Neural cell (in vitro differentiated cells): ENCODE measurements at regions not wholly inside any gene's neighbourhood (a gene's known extent, or its start where the extent isn't known, plus 50 kb on each side); places are given as distances from the start of the nearest gene placed in this dataset.
"Not testable (repeated sequence)": the region's sequence is repeated elsewhere in the genome, so short reads cannot be mapped to it uniquely, and the experiment has no call there.

Source experiments
- H2AFZ ChIP-seq: fragments of 200-600, 300-800 bp; sonication (generic), shearing (Covaris generic); 2 replicates; pipeline ENCODE4 v1.6.0; 2014; ENCODE audit warnings: low read depth, mild to moderate bottlenecking, antibody characterized with exemption, low read length, moderate library complexity
- H3F3A ChIP-seq: fragments of 200-600 bp; shearing (Covaris generic); 2 replicates; pipeline ENCODE4 v1.6.1; 2016; ENCODE audit warnings: mild to moderate bottlenecking, moderate library complexity, mixed read lengths, antibody characterized with exemption, low read length; ENCODE audit not compliant: insufficient read depth, poor library complexity, severe bottlenecking
- H3K27ac ChIP-seq: fragments of 200-600, 300-800 bp; sonication (generic), shearing (Covaris generic); 2 replicates; pipeline ENCODE4 v1.5.1; 2014; ENCODE audit warnings: mild to moderate bottlenecking, low read length, moderate library complexity
- H3K27me3 ChIP-seq: fragments of 300-800, 200-600 bp; sonication (generic), shearing (Covaris generic); 2 replicates; pipeline ENCODE4 v1.6.0; 2014; ENCODE audit warnings: mild to moderate bottlenecking, low read depth, low read length, moderate library complexity; ENCODE audit not compliant: insufficient read depth
- H3K36me3 ChIP-seq: fragments of 300-800, 200-600 bp; sonication (generic), shearing (Covaris generic); 2 replicates; pipeline ENCODE4 v1.5.1; 2014; ENCODE audit warnings: mild to moderate bottlenecking, antibody characterized with exemption, low read length, moderate library complexity; ENCODE audit not compliant: insufficient read depth
- H3K4me2 ChIP-seq: fragments of 300-800, 200-600 bp; sonication (generic), shearing (Covaris generic); 2 replicates; pipeline ENCODE4 v1.6.0; 2014; ENCODE audit warnings: mild to moderate bottlenecking, low read length
- H3K4me3 ChIP-seq: fragments of 300-800, 200-600 bp; sonication (generic), shearing (Covaris generic); 2 replicates; pipeline ENCODE4 v1.5.1; 2014; ENCODE audit warnings: mild to moderate bottlenecking, low read length, moderate library complexity
- H3K79me2 ChIP-seq: fragments of 200-600 bp; shearing (Covaris generic); replicated peaks from 2 replicates; pipeline ENCODE4 v1.6.0; 2014; ENCODE audit warnings: mild to moderate bottlenecking, low read length, moderate library complexity; ENCODE audit not compliant: insufficient read depth
- H3K9ac ChIP-seq: fragments of 300-800, 200-600 bp; sonication (generic), shearing (Covaris generic); 2 replicates; pipeline ENCODE4 v1.6.1; 2016; ENCODE audit warnings: mild to moderate bottlenecking, low read length, mixed read lengths
- H3K9me2 ChIP-seq: fragments of 200-600 bp; shearing (Covaris generic); 2 replicates; pipeline ENCODE4 v1.6.1; 2016; ENCODE audit warnings: mild to moderate bottlenecking, low read length, mixed read lengths; ENCODE audit not compliant: insufficient read depth
- H3K9me3 ChIP-seq: fragments of 200-600, 300-800 bp; sonication (generic), shearing (Covaris generic); 2 replicates; pipeline ENCODE4 v1.6.1; 2016; ENCODE audit warnings: mild to moderate bottlenecking, mixed run types, low read length, moderate library complexity, mixed read lengths
- H4K20me1 ChIP-seq: fragments of 200-600 bp; shearing (Covaris generic); 2 replicates; pipeline ENCODE4 v1.6.1; 2016; ENCODE audit warnings: mild to moderate bottlenecking, mixed run types; ENCODE audit not compliant: insufficient read depth
- EP300 ChIP-seq: fragments of 450-650 bp; conservative IDR thresholded peaks from 2 replicates; pipeline ENCODE4 v1.6.1; 2014; ENCODE audit warnings: antibody characterized with exemption, mild to moderate bottlenecking, moderate library complexity; ENCODE audit not compliant: poor library complexity, severe bottlenecking
- EZH2 ChIP-seq: fragments of 200-600, 300-800 bp; shearing (Covaris generic), sonication (generic); IDR thresholded peaks from 2 replicates; pipeline ENCODE4 v1.6.1; 2014; ENCODE audit warnings: antibody characterized with exemption, low read length, borderline replicate concordance, mild to moderate bottlenecking; ENCODE audit not compliant: insufficient read depth, poor library complexity, severe bottlenecking
- MXI1 ChIP-seq: fragments of 450-650 bp; conservative IDR thresholded peaks from 2 replicates; pipeline ENCODE4 v1.6.1; 2014; ENCODE audit warnings: antibody characterized with exemption, mild to moderate bottlenecking; ENCODE audit not compliant: poor library complexity, severe bottlenecking
- POLR2AphosphoS5 ChIP-seq: IDR thresholded peaks from 2 replicates; pipeline ENCODE4 v1.6.1; 2012
- RAD21 ChIP-seq: fragments of 450-650 bp; conservative IDR thresholded peaks from 2 replicates; pipeline ENCODE4 v1.6.1; 2014; ENCODE audit warnings: antibody characterized with exemption, mild to moderate bottlenecking, moderate library complexity
- SMC3 ChIP-seq: fragments of 450-650 bp; conservative IDR thresholded peaks from 2 replicates; pipeline ENCODE4 v1.6.1; 2014; ENCODE audit warnings: antibody characterized with exemption, mild to moderate bottlenecking, moderate library complexity; ENCODE audit not compliant: poor library complexity
- TAF1 ChIP-seq: IDR thresholded peaks from 2 replicates; pipeline ENCODE4 v1.6.1; 2012; ENCODE audit warnings: low read depth
- TF ChIP-seq, protein P1 (sequence below): IDR thresholded peaks from 2 replicates; pipeline ENCODE4 v1.6.1; 2012; ENCODE audit warnings: borderline replicate concordance
- TF ChIP-seq, protein P2 (sequence below): fragments of 450-650 bp; IDR thresholded peaks from 2 replicates; pipeline ENCODE4 v1.5.1; 2014; ENCODE audit warnings: antibody characterized with exemption, mild to moderate bottlenecking, moderate library complexity; ENCODE audit not compliant: poor library complexity, severe bottlenecking

DNA sequence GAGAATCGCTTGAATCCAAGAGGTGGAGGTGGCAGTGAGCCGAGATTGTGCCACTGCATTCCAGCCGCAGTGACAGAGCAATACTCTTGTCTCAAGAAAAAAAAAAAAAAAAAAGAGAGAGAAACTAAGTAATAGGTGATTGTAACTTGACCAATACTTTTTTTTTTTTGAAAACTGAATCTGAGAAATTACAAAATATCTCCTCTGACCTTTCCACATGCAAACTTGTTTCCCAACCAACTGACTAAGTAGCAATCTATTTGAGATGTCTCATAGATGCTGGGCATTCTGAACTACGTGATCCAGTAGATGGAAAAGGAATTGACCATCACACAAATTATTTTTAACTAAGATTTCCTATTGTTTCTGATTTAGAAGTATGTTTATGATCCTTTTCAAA is 407.3 kb upstream of the CHORDC1 start:
- H3K27ac ChIP-seq, result no peak overlapping the region
- no peaks in the 10 kb centered on the region for H3K9me3 ChIP-seq
- no peak overlapping the region for H3K4me3 ChIP-seq
- no peaks in the 10 kb centered on the region for H3K36me3 ChIP-seq
- H4K20me1 ChIP-seq, result no peaks in the 10 kb centered on the region
- H3K79me2 ChIP-seq, result no peaks in the 10 kb centered on the region
- no peaks in the 10 kb centered on the region for H3F3A ChIP-seq
- TF ChIP-seq TAF1, result no peak
- TF ChIP-seq MXI1, result no peak
- H3K9me2 ChIP-seq, result no peaks in the 10 kb centered on the region
- H3K27me3 ChIP-seq, result no peaks in the 10 kb centered on the region
- no peak overlapping the region for H3K9ac ChIP-seq
- no peak overlapping the region for H2AFZ ChIP-seq
- no peak overlapping the region for H3K4me2 ChIP-seq

DNA sequence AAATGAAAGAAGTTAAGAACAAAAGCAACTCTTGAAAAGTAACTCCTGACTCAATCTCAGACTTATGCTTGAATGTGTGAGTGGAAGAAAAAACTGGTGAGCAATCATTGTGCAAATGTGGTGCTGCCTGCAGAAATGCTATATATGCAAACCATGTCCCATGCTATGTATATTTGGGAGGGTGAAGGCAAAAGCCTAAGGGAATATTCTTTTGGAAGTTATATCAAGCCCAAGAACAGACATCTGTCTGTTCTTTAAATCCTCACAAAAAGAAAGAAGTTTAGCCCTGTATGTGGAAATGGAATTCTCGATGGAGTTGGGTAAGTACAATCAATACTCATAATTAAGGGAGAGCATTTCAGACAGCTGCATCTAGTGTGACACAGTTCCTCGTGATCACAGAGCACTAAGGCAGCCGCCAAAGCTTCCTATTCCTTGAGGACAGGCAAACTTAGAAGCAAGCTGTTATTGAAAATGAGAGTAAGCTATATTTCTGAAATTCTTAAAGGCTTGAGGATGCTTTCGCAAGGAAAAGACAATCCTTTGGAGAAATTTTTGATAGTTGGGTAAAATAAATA is 406.5 kb upstream of the CHORDC1 start:
- H3K4me2 ChIP-seq, result no peak overlapping the region
- H3K9ac ChIP-seq, result no peak overlapping the region
- no peaks in the 10 kb centered on the region for H3K36me3 ChIP-seq
- no peak overlapping the region for H2AFZ ChIP-seq
- no peaks in the 10 kb centered on the region for H4K20me1 ChIP-seq
- H3K9me2 ChIP-seq, result no peaks in the 10 kb centered on the region
- no peaks in the 10 kb centered on the region for H3K27me3 ChIP-seq
- TF ChIP-seq POLR2AphosphoS5 (no peak), TAF1 (no peak), SMC3 (no peak), RAD21 (no peak), MXI1 (no peak), EZH2 (no peak), EP300 (no peak)
- TF ChIP-seq, protein P1, sequence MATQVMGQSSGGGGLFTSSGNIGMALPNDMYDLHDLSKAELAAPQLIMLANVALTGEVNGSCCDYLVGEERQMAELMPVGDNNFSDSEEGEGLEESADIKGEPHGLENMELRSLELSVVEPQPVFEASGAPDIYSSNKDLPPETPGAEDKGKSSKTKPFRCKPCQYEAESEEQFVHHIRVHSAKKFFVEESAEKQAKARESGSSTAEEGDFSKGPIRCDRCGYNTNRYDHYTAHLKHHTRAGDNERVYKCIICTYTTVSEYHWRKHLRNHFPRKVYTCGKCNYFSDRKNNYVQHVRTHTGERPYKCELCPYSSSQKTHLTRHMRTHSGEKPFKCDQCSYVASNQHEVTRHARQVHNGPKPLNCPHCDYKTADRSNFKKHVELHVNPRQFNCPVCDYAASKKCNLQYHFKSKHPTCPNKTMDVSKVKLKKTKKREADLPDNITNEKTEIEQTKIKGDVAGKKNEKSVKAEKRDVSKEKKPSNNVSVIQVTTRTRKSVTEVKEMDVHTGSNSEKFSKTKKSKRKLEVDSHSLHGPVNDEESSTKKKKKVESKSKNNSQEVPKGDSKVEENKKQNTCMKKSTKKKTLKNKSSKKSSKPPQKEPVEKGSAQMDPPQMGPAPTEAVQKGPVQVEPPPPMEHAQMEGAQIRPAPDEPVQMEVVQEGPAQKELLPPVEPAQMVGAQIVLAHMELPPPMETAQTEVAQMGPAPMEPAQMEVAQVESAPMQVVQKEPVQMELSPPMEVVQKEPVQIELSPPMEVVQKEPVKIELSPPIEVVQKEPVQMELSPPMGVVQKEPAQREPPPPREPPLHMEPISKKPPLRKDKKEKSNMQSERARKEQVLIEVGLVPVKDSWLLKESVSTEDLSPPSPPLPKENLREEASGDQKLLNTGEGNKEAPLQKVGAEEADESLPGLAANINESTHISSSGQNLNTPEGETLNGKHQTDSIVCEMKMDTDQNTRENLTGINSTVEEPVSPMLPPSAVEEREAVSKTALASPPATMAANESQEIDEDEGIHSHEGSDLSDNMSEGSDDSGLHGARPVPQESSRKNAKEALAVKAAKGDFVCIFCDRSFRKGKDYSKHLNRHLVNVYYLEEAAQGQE, result no peak
- TF ChIP-seq, protein P2, sequence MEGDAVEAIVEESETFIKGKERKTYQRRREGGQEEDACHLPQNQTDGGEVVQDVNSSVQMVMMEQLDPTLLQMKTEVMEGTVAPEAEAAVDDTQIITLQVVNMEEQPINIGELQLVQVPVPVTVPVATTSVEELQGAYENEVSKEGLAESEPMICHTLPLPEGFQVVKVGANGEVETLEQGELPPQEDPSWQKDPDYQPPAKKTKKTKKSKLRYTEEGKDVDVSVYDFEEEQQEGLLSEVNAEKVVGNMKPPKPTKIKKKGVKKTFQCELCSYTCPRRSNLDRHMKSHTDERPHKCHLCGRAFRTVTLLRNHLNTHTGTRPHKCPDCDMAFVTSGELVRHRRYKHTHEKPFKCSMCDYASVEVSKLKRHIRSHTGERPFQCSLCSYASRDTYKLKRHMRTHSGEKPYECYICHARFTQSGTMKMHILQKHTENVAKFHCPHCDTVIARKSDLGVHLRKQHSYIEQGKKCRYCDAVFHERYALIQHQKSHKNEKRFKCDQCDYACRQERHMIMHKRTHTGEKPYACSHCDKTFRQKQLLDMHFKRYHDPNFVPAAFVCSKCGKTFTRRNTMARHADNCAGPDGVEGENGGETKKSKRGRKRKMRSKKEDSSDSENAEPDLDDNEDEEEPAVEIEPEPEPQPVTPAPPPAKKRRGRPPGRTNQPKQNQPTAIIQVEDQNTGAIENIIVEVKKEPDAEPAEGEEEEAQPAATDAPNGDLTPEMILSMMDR, result no peak
- H3K79me2 ChIP-seq, result no peaks in the 10 kb centered on the region
- no peaks in the 10 kb centered on the region for H3F3A ChIP-seq
- H3K4me3 ChIP-seq, result no peak overlapping the region
- no peak overlapping the region for H3K27ac ChIP-seq
- no peaks in the 10 kb centered on the region for H3K9me3 ChIP-seq

DNA sequence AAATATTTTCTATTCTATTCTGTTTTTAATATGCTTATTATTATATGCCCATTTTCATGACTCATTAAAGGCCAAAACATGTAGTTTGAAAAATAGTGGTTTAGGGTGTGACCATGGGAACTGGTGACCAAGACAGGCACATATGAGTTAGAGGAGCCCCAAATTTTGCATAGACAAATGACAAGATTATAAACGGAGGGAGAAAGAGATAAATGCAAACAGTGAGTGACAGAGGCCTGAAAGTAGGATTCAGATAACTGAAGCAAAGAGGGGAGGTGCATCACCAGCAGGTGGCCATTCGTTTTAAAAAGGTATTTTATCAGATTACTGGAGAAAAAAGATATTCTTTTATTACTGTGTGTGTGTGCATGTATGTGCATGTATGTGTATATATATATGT is 391.5 kb upstream of the CHORDC1 start:
- no peaks in the 10 kb centered on the region for H3K9me2 ChIP-seq
- H4K20me1 ChIP-seq, result no peaks in the 10 kb centered on the region
- H3K4me3 ChIP-seq, result no peak overlapping the region
- H2AFZ ChIP-seq, result no peak overlapping the region
- no peaks in the 10 kb centered on the region for H3F3A ChIP-seq
- H3K36me3 ChIP-seq, result no peaks in the 10 kb centered on the region
- no peaks in the 10 kb centered on the region for H3K9me3 ChIP-seq
- H3K27me3 ChIP-seq, result no peaks in the 10 kb centered on the region
- no peaks in the 10 kb centered on the region for H3K79me2 ChIP-seq
- TF ChIP-seq EP300, result no peak
- no peak for TF ChIP-seq MXI1
- TF ChIP-seq SMC3, result no peak
- TF ChIP-seq RAD21, result no peak
- no peak for TF ChIP-seq TAF1
- H3K4me2 ChIP-seq, result no peak overlapping the region
- H3K9ac ChIP-seq, result no peak overlapping the region
- no peak overlapping the region for H3K27ac ChIP-seq

DNA sequence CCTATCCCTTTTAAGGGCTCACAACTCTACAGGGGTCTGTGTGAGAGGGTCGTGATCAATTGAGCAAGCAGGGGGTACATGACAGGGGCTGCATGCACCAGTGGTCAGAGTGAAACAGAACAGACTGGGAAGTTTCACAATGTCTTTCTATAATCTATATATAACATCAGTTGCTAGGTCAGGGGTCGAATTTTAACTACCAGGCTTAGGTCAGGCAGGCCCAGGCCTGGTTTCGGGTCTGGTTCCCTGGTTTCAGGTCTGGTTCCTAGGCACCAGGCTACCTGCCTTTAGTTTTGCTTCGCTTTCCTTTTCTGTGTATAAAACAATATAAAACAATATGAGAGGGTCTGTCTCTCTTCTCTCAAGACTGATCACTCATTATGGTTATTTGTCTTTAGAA is 390.2 kb upstream of the CHORDC1 start:
- not testable (repeated sequence) for H3K9me3 ChIP-seq, H3K79me2 ChIP-seq, H3K4me2 ChIP-seq, H3F3A ChIP-seq, H3K27me3 ChIP-seq, H3K36me3 ChIP-seq, H3K4me3 ChIP-seq, H3K27ac ChIP-seq, H3K9ac ChIP-seq, H2AFZ ChIP-seq, H3K9me2 ChIP-seq, H4K20me1 ChIP-seq
